Activated CD4-positive, CD25-positive, alpha-beta regulatory T cell treated with anti-CD3 and anti-CD28 coated beads, Interleukin-2, amount 50 U/mL, for 24 hours (primary cell): ENCODE measurements at regions not wholly inside any gene's neighbourhood (a gene's known extent, or its start where the extent isn't known, plus 50 kb on each side); places are given as distances from the start of the nearest gene placed in this dataset.
A peak's percentile ranks its signal among the peaks of the same experiment; 100 is the strongest.

Experiments
- ATAC-seq, 2 donors: fragments of 150-1000 bp; cut with Tn5 transposase; one replicate each; pipeline ENCODE4 v1.10.0; 2021; ENCODE audit warnings: mild to moderate bottlenecking in 1 of 2, moderate library complexity in 1 of 2

DNA sequence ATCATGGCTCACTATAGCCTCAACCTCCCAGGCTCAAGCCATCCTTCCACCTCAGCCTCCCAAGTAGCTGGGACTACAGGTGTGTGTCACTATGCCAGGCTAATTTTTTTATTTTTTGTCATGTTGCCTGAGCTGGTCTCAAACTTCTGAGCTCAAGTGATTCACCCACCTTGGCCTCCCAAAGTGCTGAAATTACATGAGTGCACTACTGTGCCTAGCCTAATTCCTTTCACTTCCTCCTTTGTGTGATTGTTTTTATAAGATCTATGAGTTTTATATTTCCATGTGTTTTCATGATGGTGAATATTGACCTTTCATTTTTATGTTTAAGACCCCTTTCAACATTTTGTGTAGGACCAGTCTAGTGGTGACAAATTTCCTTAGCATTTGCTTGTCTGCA lies 55.2 kb upstream of the IL12B start:
- ATAC-seq: no peak

DNA sequence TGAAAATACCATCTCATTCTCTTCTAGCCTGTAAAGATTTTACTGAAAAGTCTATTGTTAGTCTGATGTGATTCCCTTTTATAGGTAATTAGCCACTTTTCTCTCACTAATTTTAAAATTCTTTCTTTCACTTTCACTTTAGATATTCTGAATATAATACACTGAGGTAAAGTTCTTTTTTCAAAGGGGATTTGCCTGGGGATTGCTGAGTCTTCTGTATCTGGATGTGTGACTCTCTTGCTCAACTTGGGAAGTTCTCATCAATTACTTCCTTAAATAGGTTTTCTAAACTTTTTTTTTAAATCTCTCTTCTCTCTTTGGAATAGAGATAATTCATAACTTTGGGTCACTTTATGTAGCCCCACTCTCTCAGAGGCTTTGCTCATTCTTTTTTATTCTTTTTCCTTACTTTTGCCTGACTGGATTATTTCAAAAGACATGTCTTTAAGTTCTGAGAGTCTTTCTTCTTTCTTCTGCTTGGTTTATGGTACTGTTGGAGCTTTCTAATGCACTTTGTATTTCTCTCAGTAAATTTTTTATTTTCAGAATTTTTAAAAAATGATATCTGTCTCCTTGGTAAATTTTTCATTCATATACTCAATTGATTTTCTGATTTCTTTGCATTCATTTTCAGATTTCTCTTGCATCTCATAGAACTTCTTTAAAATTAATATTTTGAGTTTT lies 55.9 kb upstream of the IL12B start:
- ATAC-seq: no peak

DNA sequence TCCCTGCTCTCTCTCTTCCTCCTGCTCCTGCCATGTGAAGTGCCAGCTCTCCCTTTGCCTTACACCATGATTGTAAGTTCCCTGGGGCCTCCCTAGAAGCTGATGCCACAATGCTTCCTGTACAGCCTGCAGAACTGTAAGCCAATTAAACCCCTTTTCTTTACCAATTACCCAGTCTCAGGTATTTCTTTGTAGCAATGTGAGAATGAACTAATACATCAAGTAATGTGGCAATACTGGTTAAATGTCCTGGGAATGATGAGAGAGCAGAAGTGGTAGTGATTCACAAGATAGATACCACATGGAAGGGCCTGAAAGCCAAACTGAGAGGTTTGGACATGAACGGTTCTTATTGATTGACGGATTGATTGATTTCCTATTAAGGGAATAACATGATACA lies 62.6 kb upstream of the IL12B start:
- ATAC-seq: no peak

DNA sequence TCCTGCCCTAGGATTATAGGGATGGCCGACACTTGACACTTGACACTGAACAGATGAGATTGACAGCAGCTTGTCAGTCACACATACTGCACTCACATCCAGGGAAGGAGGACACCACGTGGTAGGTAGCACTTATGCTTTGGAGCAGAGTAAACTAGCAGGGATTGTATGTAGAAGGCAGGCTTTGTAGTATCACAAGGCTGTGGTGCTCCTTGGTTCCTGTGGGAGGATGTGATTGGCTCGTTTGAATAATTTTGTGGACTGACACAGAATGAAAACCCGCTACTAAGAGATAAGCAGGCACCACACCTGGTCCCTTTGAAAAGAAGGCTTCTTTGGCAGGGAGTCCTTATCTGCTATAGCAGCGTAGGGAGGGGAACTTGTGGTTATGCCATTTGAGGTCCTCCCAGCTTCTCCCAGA lies 63.6 kb upstream of the IL12B start:
- ATAC-seq: no peak

DNA sequence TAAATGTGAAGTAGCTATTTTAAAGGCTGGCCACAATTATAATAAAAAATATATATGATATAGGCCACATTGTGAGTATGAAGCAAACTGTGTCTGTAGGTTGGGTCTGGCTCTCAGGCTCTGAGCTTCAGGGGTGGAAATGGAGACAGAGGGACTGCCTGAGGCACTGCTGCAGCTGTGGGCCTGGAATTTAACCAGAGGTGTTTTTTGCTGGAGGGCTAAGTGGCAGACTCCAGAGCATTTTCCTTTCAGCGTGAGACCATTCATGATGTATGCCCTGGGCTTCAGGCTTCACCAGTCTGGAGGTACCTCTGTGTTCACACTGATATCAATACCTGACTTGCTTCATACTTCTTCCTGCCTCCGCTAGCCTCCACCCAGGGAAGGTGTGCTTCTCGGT lies 64.9 kb upstream of the IL12B start:
- ATAC-seq: no peak

DNA sequence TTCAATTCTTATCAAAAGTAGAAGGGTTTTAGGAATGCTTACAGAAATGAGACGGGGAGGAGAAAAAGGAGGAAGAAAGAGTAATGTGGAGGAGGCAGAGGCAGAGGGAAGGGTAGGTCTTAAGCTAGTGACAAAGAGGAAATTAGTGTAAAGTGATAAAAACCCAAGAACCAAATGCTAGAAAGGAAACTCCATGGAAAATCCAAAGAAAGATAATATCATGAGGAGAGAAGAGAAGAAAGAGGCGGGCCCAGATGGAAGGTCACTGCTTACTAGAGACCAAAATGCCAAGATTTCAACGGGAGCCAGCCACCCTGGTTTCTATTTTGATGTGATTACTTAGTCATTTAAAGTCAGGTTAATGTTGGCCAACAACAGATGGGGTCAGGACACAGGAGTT lies 68.6 kb upstream of the IL12B start:
- ATAC-seq: no peak

DNA sequence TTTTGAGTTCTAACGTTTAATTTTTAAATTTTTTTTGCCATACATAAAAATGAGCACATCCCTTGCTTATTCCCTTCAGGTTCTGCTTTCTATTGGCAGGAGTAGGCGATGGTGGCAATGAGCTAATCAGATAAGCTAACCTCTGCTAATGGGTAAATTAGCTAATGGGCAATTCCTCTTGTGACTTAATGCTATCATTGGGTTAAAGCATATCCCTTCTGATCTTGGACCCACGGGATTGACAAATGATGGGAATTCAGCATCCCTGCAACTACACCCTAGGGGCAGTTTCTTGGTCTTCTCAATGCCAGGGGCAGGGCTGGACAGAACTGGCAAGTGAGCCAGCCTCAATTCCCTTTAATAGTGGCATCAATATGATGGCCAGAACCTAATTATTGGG lies 70.2 kb upstream of the IL12B start:
- no peak for ATAC-seq

DNA sequence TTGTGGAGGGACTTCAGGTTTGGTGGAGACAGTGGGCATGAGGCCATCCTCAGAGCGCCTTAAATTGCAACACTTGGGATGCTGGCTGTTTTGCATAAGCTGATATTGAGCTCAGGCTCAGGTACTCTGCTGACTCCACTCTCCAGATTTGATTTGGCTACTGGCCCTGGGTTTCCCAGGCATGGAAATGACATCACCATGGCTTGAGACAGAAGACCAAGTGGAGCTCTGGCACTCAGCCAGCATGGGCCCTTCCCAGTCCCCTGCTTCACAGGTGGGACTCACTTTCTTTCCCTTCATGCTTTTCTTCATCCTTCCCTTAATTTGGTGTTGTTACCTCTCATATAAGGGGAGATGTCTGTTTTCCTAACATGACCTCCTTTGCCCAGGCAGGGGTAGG lies 72.0 kb upstream of the IL12B start:
- no peak for ATAC-seq

DNA sequence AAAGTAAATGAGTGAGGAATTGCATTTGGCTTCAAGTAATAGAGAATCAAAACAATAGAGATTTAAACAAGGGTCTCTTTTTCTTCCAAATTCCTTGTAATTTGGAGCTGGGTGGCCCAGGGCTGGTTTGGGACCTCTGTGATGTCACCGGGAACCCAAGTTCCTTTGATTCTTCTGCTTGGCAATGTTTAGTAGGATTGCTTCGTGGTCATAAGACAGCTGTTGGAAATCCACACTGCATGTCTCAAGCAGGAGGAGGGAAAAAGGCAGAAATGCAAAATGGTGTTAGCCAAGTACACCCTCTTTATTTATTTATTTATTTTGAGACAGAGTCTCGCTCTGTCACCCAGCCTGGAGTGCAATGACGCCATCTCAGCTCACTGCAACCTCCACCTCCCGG lies 72.6 kb upstream of the IL12B start:
- no peak for ATAC-seq

DNA sequence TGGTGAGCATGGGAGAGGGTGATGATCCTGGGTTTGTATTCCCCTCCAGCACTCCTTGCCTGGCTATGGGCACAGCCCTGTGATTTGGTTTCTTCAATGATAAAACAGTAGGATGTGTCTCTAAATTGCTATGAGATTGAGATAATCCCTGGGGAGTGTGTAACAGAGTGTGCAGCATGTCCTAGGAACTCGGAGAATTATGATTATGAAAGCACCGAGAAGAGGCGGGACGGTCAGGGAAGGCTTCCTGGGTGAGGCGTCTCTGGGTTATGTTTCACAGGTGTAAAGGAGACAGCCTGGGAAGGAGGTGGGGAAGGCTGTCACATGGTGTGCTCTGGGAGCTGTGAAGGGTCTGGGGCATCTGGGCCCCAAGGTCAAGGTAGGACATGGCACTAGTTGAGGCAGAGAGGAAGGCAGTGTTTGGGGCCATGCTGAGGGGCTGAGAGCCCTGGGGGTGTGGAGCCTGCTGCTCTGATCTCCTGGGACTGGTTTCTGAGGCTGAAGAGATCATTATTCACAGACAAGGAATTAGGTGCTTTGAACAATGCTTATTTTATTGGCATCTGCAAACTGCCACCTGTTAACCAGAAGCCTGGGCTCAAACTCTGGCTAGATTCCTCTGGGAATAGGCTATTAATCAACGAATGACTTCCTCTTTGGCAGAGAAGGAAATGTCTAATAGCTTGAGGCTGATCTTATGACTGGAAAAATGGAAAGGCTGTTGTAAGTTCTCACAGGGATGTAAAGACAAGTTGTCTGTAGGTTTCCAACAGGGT lies 73.8 kb upstream of the IL12B start:
- ATAC-seq: no peak

DNA sequence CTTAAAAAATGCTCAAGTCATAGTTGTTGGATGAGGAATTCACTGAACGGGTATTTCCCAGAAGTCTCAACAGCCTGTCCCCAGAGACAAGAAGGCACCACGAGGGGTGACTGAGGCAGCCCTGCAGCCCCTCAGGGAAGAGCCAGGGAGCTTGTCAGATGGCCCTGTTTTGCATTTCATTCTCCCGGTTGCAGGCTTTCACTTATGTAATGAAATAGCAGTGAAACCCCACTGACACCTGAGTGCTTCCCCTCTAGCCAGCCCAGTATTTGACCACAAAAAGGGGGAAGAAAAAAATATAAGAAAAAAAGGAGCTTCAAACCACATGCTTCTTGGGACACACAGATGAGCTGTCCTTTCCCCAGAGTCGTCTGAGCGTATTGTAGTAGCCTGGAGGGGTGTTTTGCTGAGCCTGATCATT lies 75.3 kb upstream of the IL12B start:
- peak; percentile 4 to 37 for ATAC-seq

DNA sequence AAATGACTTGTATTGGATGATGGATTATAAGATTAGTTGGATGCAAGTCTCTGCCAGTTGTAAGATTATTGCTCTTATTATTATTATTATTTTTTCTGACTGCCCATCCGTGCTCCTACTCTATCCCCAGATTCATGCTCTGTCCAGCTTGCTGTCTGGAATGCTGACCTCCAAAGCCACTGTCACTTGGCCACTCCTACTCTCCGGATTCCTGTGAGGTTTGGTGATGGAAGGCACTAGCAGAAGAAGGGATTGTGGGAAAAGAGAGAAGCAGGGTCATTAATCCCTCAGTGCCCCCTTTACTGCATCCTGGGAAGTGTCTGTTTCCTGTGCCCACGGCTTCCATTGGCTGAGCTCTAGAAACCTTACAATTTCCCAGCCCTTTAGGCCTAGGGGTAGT lies 76.3 kb upstream of the IL12B start:
- ATAC-seq: no peak

DNA sequence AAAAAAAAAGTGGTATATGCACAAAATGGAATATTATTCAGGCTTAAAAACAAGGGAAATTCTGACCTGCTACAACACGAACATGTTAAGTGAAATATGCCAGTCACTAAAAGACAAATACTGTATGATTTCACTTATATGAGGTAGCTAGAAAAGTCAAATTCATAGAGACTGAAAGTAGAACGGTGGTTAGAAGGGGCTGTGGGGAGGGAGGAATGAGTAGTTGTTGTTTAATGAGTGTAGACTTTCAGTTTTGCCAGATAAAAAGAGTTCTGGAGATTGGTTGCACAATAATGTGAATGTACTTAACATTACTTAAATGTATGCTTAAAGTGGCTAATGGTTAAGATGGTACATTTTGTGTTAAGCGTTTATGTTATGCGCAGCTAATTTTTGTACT lies 79.5 kb upstream of the IL12B start:
- peak; percentile 84 to 85 for ATAC-seq

DNA sequence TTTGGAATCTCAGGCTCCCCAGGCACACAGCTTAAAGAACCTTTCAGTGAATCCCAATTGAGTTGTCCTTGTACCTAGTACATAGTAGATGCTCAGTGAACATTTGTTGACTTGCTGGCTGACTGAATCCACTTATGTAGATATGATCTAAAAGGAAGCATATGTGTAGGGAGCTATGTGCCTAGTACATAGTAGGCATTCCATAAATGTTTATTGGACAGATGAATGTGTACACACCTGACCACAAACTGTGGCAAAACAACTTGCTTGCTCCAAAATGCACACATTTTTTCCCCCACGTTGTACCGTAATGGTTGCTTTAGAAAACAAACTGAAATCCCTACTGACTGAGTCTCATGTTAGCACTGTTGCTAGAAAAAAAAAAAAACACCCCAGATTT lies 80.2 kb upstream of the IL12B start:
- ATAC-seq: no peak

DNA sequence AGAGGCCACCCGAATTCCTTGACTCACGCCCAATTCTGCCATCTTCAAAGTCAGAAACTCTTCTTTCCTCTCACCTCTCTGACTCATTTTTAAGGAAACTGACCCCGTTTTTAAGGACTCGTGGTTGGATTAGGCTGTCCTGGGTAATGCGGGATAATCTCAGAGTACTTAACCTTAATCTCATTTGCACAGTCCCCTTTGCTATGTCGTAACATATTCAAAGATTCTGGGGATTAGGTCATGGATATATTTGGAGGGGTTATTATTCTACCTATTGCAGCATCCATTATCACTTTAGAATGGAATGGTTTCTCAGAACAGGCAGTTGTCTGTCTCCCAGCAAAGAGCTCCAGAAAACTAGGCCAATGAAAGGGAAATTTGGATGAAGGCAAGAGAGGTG lies 80.8 kb upstream of the IL12B start:
- ATAC-seq: no peak

DNA sequence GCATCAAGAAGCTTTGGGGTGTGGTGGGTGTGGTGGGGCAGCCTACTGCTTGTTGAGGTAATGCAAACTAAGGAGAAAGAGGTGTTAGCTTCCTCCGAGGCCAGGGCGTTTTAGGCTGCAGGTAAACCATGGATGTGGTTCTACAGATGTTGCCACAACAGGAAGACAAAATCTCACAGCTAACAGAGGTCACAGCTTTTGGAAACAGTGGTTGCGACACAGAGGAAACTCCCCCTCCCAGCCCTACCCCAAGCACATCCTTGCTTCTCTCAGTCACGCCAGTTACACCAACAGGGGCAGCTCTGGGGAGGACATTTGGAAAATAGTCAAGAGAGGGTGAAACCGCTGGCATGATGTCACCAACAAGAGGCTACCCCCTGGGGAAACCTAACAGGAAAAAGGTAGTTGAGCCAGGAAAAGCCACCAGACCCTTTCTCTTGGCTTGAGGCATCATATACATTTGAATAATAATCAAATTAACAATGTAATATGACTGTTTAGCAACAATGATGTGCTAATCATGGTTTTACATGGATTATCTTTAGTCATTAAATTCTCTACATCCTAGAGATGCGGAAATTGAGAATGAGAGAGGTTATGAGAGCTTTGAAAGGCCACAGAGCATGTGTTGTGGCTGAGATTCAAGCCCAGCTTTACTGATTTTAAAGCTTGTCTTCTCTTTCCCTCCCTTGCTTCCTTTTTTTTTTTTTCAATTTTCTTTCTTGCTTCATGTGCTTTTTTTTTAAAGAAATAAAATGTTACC lies 82.2 kb upstream of the IL12B start:
- ATAC-seq: peak; percentile 57 to 59

DNA sequence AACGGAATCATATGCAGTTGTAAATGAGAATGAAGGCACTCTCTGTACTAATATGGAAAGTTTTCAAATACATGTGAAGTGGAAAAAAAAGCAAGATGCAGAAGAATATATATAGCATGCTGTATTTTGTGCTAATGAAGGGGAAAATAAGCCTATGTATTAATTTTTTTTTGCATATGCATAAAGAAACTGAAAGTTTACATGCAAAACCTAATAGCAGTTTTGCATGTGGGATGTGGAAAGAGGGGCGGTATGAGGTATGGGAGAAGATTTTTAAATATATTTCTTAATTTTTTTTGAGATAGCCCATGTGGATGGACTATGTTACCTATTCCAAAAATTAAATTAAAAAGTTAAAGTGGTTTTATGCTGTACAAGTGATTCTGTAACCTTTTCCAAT lies 83.7 kb upstream of the IL12B start:
- no peak for ATAC-seq

DNA sequence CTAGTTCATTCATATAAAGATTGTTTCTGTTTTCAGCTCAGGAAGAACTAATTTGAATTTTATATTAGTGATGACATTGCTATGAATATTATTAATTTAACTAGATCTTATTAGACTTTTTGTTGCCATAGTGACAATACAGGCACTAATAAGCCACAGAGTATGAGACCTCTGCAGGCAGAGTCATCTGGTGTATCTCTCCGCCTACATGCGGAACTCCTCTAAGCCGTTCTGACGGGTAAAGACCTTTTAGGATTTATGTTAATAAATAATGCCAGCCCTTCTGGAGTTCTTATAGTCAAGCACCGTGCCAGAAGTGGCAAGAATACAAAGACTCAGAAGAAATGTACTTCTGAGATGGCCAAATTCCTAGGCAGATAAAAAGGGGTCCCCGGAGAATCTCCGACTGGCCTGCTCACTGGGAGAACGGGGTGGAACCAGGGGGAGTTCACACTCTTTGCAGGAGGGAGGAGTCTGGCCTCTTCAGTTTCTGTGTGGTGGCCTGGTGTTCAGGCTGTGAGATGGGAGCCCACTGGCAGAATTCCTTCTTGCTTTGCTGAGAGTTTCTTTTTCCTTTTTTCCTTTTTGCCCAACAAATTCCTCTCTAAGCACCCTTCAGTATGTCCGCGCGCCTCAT lies 85.1 kb upstream of the IL12B start:
- no peak for ATAC-seq

DNA sequence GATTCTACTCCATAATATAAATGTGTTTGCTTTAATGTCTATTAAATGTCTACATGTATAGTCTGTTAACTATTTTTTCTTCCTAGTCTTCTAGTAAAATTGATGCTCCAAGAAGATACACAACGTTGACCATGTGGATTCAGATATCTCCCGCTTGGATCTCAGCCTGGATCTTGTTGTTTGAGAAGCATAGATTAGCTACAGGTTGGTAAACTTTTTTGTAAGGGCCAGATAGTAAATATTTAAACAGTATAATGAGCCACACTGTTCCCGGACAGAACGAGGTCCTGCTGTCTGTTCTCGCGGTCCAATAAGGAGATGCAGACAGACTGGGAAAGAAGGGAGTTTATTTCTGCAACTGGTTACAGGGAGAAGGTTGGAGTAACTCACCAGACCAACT lies 86.2 kb upstream of the IL12B start:
- ATAC-seq: no peak

DNA sequence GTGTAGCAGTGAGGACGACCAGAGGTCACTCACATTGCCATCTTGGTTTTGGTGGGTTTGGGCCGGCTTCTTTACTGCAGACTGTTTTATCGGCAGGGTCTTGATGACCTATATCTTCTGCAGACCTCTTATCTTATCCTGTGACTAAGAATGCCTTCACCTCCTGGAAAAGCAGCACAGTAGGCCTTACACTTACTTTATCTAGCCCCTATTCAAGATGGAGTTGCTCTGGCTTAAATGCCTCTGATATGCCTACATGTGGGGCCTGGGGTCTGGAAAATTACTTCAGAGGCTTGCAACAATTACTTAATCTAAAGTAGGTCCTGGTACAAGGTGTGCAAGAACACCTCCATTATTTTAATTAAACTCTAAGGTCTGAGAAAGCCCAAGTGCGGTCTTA lies 86.9 kb upstream of the IL12B start:
- no peak for ATAC-seq

DNA sequence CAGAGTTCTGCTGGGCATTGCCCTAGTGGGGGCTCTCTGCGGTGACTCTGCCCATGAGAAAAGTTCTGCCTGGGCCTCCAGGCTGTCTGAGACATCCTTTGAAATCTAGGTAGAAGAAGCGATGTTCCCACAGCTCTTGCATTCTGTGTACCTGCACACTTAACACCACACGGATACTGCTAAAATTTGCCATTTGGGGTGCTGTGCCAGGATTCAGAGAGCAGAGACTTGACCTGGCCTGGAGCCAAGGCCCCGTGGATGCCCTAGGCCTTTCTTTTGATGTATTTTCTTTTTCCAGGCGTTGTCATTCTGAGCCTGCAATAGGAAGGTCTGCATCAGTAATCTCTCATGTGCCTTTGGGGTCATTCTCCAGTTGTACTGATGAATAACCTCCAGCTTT lies 89.3 kb upstream of the IL12B start:
- no peak for ATAC-seq

DNA sequence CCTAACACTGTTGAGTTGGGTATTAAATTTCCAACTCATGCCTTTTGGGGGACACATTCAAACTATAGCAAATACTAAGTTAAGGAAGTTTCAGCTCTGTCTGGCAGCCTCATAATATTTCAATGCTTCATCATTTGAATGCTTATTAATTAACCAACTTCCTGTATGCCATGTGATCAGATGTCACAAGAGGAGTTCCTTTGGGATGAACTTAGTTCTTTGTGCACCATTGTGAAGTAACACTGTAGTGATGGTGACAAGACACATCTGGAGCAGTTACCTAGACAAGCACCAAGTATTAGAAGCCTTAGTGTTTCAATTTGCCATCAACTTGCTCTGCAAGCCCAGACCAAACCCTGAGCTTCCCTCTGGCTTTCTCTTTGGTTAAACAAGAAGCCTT lies 90.7 kb upstream of the IL12B start:
- no peak for ATAC-seq

DNA sequence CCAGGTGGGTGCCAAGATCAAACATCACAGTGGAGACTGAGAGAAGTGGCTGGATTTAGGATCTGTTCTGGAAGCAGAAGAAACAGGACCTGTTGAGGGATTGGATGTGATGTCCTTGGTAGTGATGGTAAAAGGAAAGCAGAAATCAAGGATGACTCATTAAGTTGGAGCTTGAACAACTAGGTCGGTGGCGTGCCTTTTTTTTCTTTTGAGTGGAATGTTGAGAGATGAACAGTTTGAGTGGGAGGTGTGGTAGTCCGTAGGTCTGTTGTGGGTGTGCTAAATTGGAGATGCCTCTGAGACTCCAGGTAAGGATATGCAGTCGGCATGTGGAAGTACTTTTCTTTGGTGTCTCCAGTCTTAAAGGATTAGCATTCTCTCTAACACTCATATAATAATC lies 92.1 kb upstream of the IL12B start:
- ATAC-seq: no peak

DNA sequence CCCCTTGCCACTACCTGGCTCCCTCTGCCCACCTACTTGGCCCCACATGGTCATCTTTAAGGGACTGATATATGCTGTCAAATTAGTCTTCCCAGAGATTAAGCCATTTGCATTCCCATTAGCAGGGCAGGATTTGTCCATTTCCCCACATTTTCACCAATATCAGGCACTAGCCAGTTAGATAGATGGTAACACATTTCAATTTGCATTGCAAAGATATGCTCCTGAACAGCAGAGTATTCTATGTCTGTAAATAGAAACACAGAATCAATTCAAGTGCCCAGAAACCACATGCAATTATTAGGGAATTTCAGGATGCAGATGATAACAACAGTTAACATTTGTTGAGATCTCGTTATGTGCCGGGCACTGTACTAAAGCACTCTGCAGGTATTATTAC lies 92.6 kb upstream of the IL12B start:
- no peak for ATAC-seq
